HG03520 (cell line): ENCODE measurements at regions not wholly inside any gene's neighbourhood (a gene's known extent, or its start where the extent isn't known, plus 50 kb on each side); places are given as distances from the start of the nearest gene placed in this dataset.
"Not testable (repeated sequence)": the region's sequence is repeated elsewhere in the genome, so short reads cannot be mapped to it uniquely, and the experiment has no call there.

ENCODE experiments used
- ATAC-seq: cut with Tn5 transposase; IDR thresholded peaks from one replicate; pipeline ENCODE4 v1.9.1; 2021; ENCODE audit warnings: mild to moderate bottlenecking, moderate library complexity; ENCODE audit not compliant: unreplicated experiment

DNA sequence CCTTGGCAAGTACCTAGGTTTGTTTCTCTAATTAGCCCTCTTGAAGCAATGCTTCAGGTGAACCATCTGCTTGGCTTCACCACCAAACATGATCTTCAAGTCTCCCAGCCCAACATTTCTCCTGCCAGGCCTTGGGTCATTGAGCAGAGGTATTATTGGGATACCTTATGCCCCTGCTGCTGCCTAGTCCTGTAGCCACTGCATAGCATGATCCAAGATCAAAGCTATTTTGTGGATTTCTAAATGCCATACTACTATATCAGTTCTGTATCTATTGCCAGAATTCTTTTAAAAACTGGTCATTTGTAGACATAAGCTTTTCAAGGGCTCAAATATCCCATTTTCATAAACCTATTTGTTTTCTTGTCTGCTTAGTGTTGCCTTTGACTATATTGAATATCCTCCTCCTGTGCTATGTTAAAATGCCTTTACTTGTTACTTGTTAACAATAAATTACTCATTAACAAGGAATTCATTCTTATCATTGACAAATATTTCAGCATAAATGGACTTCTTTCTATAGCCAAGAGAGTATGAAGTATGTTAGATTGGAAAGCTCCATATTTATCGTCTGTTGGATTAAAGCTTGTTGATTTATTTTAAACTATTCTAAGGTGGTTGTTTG, 204.5 kb upstream of the RBBP8 start:
- ATAC-seq, result no peak

DNA sequence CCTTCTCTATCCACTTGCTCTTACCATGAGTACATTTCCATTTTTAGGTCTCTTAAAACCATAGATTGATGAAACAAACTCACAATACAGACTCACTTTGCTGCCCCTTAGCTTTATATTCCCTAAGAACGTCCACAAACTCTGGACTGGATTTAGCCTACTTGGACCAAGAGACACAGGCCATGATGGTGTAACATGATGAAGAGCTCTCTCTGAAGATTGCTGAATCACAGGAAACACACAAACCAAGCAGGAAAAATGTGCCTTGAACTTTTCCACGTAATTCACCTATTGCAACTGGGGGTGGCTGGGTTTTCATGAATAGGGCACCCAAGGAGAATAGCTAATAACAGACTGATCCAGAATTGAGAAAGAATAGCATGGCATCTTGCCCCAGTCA, 201.7 kb upstream of the RBBP8 start:
- ATAC-seq, result no peak

DNA sequence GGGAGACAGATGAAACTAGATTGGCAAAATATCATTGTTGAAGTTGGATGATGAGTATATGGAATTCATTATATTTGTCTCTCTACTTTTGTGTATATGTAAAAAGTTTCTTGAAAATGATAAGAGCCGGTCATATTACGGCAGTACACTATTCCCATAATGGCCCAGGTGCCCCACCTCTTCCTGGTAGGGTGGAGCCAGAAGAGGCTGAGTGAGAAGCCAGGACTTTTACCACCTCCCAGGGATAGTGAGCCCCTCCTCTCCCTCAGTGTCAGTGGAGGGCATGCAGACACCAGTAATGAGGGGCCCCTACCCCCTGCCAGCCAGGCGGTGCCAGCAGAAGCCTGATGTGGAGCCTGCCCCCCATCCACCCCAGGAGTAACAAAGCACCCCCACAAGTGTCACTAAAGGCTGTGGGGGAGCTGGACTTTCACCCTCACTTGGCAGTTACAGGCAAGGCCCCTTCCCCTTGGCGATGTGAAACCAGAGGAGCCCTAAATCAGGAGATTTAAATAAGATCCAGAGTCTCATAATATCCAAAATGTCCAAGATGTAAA, 198.9 kb upstream of the RBBP8 start:
- no peak for ATAC-seq

DNA sequence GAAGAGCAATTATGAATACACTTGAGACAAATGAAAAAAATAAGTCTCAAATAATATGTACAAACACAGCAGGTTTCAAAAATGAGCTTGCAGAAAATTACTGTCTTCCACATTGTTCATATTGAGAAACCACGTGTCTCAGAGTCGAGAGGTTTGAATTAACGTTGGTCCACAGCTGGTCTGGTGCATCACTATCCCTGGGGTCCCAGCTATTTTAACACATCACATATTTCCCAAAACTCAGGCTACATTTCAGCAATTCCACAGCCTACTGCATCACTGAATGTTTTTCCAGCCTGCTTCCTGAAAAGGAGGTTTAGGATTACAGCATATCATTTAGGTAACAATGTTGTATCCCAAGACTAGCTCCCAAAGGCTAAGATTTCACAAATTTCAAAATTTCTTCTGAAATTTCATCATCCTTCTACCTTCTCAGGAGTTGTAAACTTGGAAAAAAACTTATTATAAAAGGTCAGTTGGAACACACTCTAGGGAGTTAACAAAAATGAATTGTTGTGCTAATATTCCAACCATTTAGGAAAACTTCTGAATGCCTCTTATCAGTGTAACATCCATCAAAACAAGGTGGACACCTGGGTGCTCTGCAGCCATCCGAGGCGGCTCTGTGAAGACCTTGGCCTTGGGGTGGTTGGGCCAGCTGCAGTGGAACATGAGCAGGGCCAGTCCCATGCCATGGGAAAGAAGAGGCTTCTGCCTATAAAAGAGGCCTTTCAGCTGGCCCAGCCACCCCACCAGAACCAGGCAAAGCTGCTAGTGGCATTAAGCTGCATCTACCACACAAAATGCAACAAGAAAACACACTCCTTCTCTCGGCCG, 198.1 kb upstream of the RBBP8 start:
- no peak for ATAC-seq

DNA sequence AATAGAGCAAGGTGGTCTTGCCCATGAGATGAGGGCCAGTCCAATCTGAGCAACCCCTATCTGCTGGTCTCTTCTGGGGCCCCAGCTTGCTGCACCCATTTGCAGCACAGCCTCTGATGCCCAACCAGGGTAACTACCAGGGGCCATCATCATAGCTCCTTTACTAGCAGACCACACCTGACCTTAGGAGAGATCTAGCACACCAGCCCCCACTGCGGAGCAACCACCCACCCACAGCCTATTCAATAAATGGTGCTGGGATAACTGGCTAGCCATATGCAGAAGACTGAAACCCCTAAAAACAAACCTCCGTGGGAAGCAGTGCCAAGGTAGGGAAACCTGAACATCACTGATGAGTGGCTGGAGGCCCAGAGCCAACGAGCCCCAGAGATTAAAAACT, 196.1 kb upstream of the RBBP8 start:
- ATAC-seq, result no peak

DNA sequence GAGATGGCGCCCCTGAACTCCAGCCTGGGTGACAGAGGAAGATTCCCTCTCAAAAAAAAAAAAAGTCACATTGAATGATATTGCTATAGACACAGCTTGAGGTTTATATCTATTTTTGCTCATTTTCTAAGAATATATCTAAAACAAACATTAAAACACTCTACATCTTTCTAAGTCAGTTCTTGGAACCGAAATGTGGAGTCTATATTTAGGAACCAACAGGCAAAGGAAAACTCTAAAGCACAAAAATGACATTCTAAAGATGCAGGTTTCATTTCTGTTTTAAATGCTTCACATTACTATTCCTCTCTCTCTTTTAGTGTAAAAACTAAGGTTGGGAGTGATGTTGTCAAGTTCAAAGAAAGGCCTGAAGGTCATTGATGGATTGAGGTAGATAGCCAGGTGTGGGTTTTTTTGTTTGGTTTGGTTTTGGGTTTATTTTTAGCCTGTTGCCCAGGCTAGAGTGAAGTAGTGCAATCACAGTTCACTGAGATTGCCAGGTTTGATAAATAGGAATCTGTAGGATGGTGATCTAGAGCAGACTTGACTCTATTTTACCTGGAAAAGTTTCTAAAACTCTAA, 194.0 kb upstream of the RBBP8 start:
- no peak for ATAC-seq

DNA sequence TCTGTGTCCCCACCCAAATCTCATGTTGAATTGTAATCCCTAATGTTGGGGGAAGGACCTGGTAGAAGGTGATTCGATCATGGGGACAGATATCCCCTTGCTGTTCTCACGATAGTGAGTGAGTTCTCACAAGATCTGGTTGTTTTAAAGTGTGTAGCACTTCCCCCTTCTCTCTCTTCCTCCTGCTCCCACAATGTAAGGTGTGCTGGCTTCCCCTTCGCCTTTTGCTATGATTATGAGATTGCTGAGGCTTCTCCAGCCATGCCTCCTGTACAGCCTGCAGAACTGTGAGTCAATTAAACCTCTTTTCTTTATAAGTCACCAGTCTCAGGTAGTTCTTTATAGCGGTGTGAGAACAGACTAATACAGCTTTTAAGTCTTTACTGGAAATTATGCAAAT, 193.3 kb upstream of the RBBP8 start:
- ATAC-seq, result no peak

DNA sequence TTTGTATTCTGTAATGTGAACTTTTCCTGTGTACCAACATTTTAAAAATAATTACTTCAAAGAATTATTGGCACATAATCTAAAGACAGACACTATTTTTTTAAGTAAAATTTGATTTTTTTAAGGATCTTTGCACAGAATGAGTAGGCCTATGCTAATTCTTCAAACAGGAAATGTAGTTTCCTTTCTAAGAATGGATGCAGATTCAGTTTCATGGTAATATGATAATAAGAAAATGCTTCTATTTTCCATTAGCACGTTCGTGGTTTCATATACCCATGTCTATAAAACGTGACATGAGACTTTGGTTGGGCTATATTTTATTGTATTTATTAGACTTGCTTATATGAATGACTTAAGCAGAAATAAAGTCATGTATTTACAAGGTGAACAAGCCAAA, 191.8 kb upstream of the RBBP8 start:
- ATAC-seq, result no peak

DNA sequence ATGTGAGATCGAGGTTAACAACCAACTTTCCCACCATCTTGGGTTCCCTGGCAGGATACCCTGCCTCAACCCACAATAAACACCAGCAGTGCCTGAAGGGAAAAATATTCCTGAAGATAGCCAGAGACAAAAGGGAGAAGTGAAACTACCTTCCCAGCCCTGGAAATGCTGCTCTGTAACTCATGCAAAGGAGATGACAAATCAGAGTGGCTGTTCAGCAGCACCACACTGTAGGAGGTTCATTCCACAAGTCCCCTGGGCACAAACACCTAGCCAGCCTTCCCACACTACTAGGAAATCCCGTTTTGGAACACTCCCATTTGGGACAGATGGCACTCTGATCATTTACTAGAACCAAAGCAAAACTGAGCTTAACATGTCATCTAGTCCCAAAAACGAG, 190.7 kb upstream of the RBBP8 start:
- no peak for ATAC-seq

DNA sequence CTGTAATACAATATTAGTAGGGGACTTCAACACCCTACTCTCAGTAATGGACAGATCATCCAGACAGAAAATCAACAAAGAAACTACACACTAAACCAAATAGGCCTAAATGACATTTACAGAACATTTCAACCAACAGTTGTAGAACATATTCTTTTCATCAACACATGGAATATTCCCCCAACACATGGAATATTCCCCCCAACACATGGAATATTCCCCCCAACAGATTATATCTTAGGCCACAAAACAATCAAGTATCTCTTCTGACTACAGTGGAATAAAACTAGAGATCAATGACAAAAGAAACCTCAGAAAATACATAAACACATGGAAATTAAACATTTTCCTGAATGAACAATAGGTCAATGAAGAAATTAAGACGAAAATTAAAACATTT, 187.2 kb upstream of the RBBP8 start:
- ATAC-seq, result no peak

DNA sequence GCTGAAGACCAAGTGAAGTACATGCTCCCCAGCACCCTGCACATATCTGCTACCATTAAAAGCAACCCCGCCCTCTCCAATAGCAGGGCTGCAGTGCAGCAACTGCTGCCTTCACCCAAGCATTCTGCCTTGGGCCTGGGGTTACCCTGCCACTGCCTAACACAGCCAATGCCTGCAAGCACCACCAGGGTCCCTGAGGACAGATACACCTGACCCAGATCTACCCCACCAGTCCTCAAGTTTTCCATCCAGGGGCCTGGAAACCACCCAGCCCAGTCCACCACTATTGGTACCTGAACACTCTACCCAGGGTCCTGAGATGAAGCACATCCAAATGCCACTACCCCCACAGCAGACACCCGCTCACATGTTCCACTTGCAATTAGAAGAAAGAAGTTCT, 181.1 kb upstream of the RBBP8 start:
- ATAC-seq, result no peak

DNA sequence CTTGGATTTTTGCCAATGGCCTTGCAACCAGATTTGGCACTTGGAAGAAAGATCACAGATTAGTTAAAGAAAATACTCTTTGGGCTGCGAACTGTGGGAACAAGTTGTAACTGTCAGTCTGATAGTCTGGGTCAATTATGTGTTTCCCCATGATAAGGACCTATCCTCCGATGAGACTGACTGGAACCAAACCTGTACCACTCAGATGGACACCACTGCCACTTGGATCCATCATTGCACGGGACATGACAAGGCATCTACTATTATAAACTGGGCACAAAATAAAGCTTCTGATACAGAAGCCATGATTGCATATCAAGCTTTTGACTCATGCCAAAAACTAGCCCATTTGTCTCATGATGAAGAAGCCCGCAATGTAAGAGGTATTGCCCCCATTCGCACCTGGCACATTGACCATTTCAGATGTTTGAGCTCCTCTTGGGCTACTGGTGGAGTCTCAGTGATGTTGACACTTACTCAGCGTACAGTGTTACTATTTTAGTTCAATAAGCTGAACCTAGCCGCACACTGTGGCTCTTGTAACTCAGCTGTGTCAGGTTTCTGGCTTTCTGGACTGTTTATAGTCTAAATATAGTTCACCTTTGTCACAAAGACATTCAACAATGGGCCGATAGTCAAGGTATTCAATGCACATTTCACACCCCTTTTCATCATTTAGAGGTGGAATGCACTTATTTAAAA, 179.8 kb upstream of the RBBP8 start:
- no peak for ATAC-seq

DNA sequence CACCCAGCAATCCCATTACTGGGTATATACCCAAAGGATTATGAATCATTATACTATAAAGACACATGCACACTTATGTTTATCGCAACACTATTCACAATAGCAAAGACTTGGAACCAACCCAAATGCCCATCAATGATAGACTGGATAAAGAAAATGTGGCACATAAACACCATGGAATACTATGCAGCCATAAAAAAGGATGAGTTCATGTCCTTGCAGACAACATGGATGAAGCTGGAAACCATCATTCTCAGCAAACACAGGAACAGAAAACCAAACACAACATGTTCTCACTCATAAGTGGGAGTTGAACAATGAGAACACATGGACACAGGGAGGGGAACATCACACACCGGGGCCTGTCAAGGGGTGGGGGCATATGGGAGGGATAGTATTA, 169.1 kb upstream of the RBBP8 start:
- ATAC-seq, result not testable (repeated sequence)

DNA sequence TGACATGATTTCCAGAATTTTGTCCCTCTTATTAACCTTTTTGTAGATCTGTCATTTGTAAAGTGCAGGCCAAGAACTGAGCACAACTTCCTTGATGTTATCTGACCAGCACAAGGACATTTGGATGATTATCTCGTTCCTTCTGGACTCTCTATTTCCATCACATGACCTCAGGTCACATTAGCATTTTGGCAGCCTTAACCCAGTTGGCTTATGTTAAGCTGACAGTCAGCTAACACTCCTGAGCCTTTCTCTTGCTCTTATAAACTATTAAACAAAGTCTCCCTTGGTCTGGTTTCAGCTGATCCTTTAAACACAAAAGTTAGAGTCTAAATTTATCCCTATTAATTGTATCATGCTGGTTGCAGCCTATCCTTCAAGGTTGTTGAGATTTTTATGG, 167.2 kb upstream of the RBBP8 start:
- no peak for ATAC-seq

DNA sequence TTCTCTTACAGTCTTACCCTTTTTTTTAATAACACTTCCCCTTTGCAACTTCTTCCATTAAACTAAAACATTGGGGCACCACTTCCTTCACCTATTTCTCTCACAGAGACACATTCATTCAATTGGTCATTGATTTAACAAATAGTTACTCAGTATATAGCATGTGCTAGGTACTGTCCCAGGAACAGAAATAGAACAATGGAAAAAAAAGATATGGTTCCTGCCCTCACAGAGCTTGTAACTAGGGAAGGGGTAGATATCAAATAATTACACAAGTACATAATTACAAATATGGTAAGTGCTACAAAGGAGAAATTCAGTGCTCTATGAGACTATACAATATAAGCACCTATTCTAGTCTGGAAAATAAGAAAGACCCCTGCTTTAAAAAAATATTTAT, 165.5 kb upstream of the RBBP8 start:
- no peak for ATAC-seq

DNA sequence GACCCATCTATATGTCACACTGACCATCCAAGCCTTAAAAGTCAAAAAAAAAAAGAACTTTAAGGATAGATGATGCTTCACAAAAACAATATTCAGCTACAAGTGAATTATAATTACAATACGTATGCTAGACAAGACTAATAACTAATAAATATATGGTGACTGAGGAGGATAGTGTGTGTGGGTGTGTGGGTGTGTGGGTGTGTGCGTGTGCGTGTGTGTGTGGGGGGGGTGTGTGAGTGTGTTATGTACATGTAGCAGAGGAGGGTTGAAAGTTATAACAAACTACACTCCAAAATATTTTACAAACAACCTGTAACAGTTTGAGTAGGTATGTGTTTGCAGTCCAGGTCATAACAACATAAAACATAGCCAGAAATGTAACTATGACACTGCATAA, 159.2 kb upstream of the RBBP8 start:
- ATAC-seq, result no peak

DNA sequence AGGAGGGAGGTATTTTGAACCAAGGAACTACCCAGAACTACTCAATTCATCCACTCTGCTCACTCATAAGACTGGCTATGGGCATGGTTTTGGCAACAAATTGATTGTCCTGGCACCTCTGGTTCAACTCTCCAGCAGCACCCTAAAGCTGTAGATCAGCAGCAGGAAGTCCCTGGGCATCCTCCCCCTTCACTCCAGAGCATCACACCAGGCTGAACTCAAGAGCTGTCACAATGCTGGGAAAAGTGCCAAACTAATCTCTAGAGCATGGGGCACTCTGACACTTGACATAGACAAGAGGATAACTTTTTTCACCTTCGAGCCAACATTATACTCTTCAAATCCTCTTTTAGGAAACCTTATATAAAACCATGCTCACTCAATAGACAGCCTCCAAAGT, 154.1 kb upstream of the RBBP8 start:
- ATAC-seq, result no peak

DNA sequence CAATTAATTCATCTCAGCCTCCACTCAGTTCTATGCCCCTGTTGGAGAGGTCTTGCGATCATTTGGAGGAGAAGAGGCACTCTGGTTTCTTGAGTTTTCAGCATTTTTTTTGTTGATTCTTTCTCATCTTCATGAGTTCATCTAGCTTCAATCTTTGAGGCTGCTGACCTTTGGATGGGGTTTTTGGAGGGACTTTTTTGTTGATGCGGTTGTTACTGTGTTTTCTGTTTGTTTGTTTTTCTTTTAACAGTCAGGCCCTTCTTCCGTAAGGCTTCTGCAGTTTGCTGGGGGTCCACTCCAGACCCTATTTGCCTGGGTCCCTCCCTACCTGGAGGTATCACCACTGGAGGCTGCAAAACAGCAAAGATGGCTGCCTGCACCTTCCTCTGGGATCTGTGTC, 149.9 kb upstream of the RBBP8 start:
- no peak for ATAC-seq

DNA sequence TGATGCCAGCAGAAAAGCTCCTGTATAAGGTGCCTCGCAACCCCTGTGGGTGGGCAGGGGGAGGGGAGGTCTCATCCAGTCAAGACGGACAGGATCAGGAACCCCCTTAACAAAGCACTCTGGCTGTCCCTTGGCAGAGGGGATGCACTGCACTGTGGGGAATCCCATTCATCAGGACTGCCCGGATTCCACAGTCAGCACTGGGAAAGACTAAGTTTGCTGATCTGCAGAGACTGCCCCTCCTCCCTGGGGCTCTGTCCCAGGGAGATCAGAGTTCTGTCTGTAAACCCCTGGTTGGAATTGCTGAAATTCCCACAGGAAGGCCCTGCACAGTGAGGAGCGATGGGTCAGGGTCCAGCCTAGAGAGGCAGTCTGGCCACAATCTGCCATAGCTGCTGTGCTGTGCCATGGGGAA, 149.5 kb upstream of the RBBP8 start:
- ATAC-seq, result no peak

DNA sequence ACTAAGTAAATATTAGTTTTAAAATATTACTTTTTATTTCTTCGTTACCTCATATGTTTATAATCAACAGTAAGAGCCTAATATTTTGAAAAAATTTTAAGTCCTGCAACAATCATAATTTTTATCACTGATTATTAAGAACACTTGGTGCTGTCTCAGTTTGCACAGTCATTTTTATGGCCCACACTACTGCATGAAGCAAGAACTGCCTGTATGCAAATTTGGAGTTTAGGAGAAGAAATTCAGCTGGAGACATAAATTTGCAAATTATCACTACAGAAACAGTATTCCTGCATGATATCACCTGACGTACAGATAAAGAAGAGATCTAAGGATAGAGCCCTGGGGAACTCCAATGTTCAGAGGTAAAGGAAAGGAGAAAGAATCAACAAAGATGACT, 144.1 kb upstream of the RBBP8 start:
- ATAC-seq, result no peak

DNA sequence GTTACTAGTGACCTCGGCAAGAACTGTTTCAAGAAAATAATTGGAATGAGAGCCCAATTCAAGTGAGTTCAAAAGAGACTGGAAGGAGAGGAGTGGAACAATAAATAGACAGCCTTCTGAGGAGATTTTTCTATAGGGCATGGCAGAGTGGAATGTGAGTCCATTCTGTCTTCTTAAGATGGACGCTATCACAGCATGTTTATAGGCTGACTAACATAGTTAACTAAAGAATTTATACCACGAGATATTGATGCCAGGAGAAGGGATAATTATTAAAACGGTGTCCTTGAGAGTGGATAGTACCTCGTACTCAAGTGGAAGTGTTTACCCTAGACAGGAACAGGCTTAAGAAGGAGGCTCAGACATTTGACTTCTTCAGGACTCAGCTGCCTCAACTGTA, 143.5 kb upstream of the RBBP8 start:
- no peak for ATAC-seq
